COLO668 (cell line): ENCODE measurements at regions not wholly inside any gene's neighbourhood (a gene's known extent, or its start where the extent isn't known, plus 50 kb on each side); places are given as distances from the start of the nearest gene placed in this dataset.
"Not testable (repeated sequence)": the region's sequence is repeated elsewhere in the genome, so short reads cannot be mapped to it uniquely, and the experiment has no call there.

Source experiments
- DNase-seq: peaks from one replicate; lab custom pipeline; 2025; ENCODE audit not compliant: unreplicated experiment; lab: John Stamatoyannopoulos, UW

GRCh38 chr13:109297628-109298027 is 488.8 kb downstream of the IRS2 start:
- no peak for DNase-seq

GRCh38 chr13:109293166-109293565 is 493.2 kb downstream of the IRS2 start:
- no peak for DNase-seq

GRCh38 chr13:109288151-109288709 is 498.2 kb downstream of the IRS2 start:
- no peak for DNase-seq

- no peak for DNase-seq
Measured at GRCh38 chr13:109287553-109287952, 498.8 kb downstream of the IRS2 start.

- no peak for DNase-seq
Measured at GRCh38 chr13:109285586-109285985, 500.8 kb downstream of the IRS2 start.

GRCh38 chr13:109281903-109282635 is 504.3 kb downstream of the IRS2 start:
- DNase-seq, result no peak

- no peak for DNase-seq
Measured at GRCh38 chr13:109281017-109281902, 505.1 kb downstream of the IRS2 start.

- no peak for DNase-seq
Measured at GRCh38 chr13:109276261-109276660, 510.1 kb downstream of the IRS2 start.

- peak; percentile 42 for DNase-seq
Measured at GRCh38 chr13:109275852-109276251, 510.5 kb downstream of the IRS2 start.

GRCh38 chr13:109275139-109275745 is 511.1 kb downstream of the IRS2 start:
- no peak for DNase-seq

- DNase-seq, result no peak
Measured at GRCh38 chr13:109274188-109274821, 512.1 kb downstream of the IRS2 start.

- DNase-seq, result no peak
Measured at GRCh38 chr13:109273326-109273751, 513.0 kb downstream of the IRS2 start.

GRCh38 chr13:109272595-109273325 is 513.6 kb downstream of the IRS2 start:
- no peak for DNase-seq

- no peak for DNase-seq
Measured at GRCh38 chr13:109271555-109272541, 514.5 kb downstream of the IRS2 start.

- no peak for DNase-seq
Measured at GRCh38 chr13:109271061-109271460, 515.3 kb downstream of the IRS2 start.

GRCh38 chr13:109269381-109269780 is 517.0 kb downstream of the IRS2 start:
- DNase-seq, result not testable (repeated sequence)

- DNase-seq, result not testable (repeated sequence)
Measured at GRCh38 chr13:109268492-109268891, 517.9 kb downstream of the IRS2 start.

GRCh38 chr13:109267400-109267799 is 519.0 kb downstream of the IRS2 start:
- not testable (repeated sequence) for DNase-seq

- not testable (repeated sequence) for DNase-seq
Measured at GRCh38 chr13:109265438-109265742, 521.0 kb downstream of the IRS2 start.
